COR-L47 (cell line): ENCODE measurements at regions not wholly inside any gene's neighbourhood (a gene's known extent, or its start where the extent isn't known, plus 50 kb on each side); places are given as distances from the start of the nearest gene placed in this dataset.

Experiments used
- DNase-seq: peaks from one replicate; lab custom pipeline; 2025; lab: John Stamatoyannopoulos, UW

- no peak for DNase-seq
These were observed 166.2 kb downstream of the OMA1 start for GRCh38 chr1:58380345-58380744.

- DNase-seq = no peak
These were observed 179.3 kb downstream of the OMA1 start for GRCh38 chr1:58367217-58367616.

GRCh38 chr1:58365328-58365727, 181.2 kb downstream of the OMA1 start:
- no peak for DNase-seq

GRCh38 chr1:58363585-58363984, 182.9 kb downstream of the OMA1 start:
- no peak for DNase-seq

GRCh38 chr1:58361134-58361533, 185.4 kb downstream of the OMA1 start:
- no peak for DNase-seq

GRCh38 chr1:58358346-58358745, 188.2 kb downstream of the OMA1 start:
- DNase-seq = peak; percentile 32

GRCh38 chr1:58356402-58356801, 190.1 kb downstream of the OMA1 start:
- no peak for DNase-seq

GRCh38 chr1:58353168-58353567, 193.4 kb downstream of the OMA1 start:
- DNase-seq = no peak

GRCh38 chr1:58352476-58353092, 193.9 kb downstream of the OMA1 start:
- DNase-seq = no peak

- DNase-seq = no peak
These were observed 200.5 kb downstream of the OMA1 start for GRCh38 chr1:58346036-58346355.

- DNase-seq = no peak
These were observed 201.1 kb downstream of the OMA1 start for GRCh38 chr1:58345215-58346035.

GRCh38 chr1:58340185-58340584, 206.3 kb downstream of the OMA1 start:
- DNase-seq = no peak

- DNase-seq = no peak
These were observed 208.4 kb downstream of the OMA1 start for GRCh38 chr1:58338081-58338480.

GRCh38 chr1:58333511-58333910, 213.0 kb downstream of the OMA1 start:
- DNase-seq = no peak

- no peak for DNase-seq
These were observed 215.4 kb downstream of the OMA1 start for GRCh38 chr1:58331156-58331555.

GRCh38 chr1:58325866-58326265, 220.7 kb downstream of the OMA1 start:
- DNase-seq = peak; percentile 29

GRCh38 chr1:58324558-58324957, 222.0 kb downstream of the OMA1 start:
- DNase-seq = no peak

GRCh38 chr1:58318157-58319005, 228.1 kb downstream of the OMA1 start:
- DNase-seq = no peak

GRCh38 chr1:58317694-58318093, 228.8 kb downstream of the OMA1 start:
- no peak for DNase-seq

- DNase-seq = no peak
These were observed 229.4 kb downstream of the OMA1 start for GRCh38 chr1:58317086-58317485.

GRCh38 chr1:58316141-58316540, 230.4 kb downstream of the OMA1 start:
- DNase-seq = no peak

GRCh38 chr1:58312971-58313563, 233.5 kb downstream of the OMA1 start:
- DNase-seq = no peak

GRCh38 chr1:58312461-58312860, 234.1 kb downstream of the OMA1 start:
- no peak for DNase-seq
